ENCODE measurements at regions not wholly inside any gene's neighbourhood (a gene's known extent, or its start where the extent isn't known, plus 50 kb on each side); places are given as distances from the start of the nearest gene placed in this dataset.

- no peak for TF ChIP-seq YY1 (IDR thresholded peaks at IDR 0.05; ENCODE audit: insufficient read depth, insufficient read length)
- TF ChIP-seq ZNF274 (IDR thresholded peaks at IDR 0.05; ENCODE audit: low read depth, low read length), result no peak
- TF ChIP-seq SUZ12 (IDR thresholded peaks at IDR 0.05; ENCODE audit: extremely low read depth, insufficient read depth, insufficient read length), result no peak
These were observed 1091.3 kb upstream of the TENM3 start for GRCh38 chr4:181151856-181152255.

All from NT2/D1 (cell line).